GM06990 (cell line): ENCODE measurements at regions not wholly inside any gene's neighbourhood (a gene's known extent, or its start where the extent isn't known, plus 50 kb on each side); places are given as distances from the start of the nearest gene placed in this dataset.

Experiments used
- DNase-seq: peaks from one replicate; pipeline ENCODE4 v3.0.0-alpha.2; 2011; ENCODE audit not compliant: insufficient read length; ENCODE audit errors: extremely low read depth
- H3K27me3 ChIP-seq: replicated peaks from 2 replicates; pipeline ENCODE4 v1.6.0; 2011; ENCODE audit warnings: low read length; ENCODE audit not compliant: control insufficient read depth, insufficient read depth
- H3K36me3 ChIP-seq: 2 replicates; pipeline ENCODE4 v1.5.1; 2011; ENCODE audit warnings: low read length; ENCODE audit not compliant: control insufficient read depth, insufficient read depth
- H3K4me3 ChIP-seq: replicated peaks from 2 replicates; pipeline ENCODE4 v1.5.1; 2011; ENCODE audit warnings: low read depth, mild to moderate bottlenecking, control low read depth, low read length
- CTCF ChIP-seq: IDR thresholded peaks from 2 replicates; pipeline ENCODE4 v1.5.1; 2011; ENCODE audit warnings: low read length, control low read depth, mild to moderate bottlenecking, inconsistent platforms; ENCODE audit not compliant: insufficient read depth, poor library complexity, severe bottlenecking

DNA sequence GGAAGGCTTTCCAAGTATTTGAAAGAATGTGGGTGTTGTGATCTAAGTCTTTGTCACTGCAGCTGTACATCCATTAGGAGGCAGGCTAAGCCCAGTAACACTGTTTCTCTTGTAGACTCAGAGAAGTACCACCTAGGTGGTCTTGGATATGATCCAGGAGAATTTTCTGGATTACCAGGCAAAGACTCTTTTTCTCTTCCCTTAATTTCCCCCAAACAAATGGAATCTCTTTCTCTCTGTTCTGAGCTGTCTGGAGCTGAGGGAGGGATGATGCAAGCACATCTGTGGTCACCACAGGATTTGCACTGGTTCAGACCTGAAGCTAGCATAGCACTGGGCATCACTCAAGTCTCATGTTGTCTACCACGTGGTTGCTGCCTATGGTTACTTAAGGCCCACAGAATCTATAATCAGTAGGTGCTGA lies 227.6 kb downstream of the NECTIN3 start:
- H3K36me3 ChIP-seq = no peaks in the 10 kb centered on the region
- no peaks in the 10 kb centered on the region for H3K27me3 ChIP-seq
- TF ChIP-seq CTCF = peak; percentile 2
- no peak for DNase-seq
- H3K4me3 ChIP-seq = no peak overlapping the region

- no peak overlapping the region for H3K4me3 ChIP-seq
- TF ChIP-seq CTCF = no peak
- no peaks in the 10 kb centered on the region for H3K36me3 ChIP-seq
- DNase-seq = no peak
- H3K27me3 ChIP-seq = no peaks in the 10 kb centered on the region
Measured at GRCh38 chr3:111301238-111301798, 229.7 kb downstream of the NECTIN3 start.

DNA sequence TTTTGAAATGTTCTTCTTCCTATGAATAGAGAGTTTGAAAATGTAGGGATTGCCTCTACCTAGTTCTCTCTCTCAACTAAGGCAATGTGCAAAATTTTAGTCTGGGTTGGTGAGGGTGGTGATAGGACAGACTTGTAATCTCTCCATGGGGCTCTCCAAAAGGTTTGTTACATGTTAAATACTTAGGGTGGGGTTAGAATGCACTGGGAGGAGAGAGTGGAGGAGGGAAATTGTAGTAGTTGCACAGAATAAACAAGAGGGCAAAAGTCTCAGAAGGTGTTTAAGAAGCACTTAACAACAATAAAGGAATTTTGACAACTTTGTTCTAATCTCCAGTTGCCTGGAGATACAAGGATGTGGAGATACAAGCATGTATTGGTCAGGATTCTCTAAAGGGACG lies 230.4 kb downstream of the NECTIN3 start:
- DNase-seq = no peak
- no peak for TF ChIP-seq CTCF
- Histone ChIP-seq H3K27me3 (no peaks in the 10 kb centered on the region), H3K36me3 (no peaks in the 10 kb centered on the region), H3K4me3 (no peak overlapping the region)

GRCh38 chr3:111303760-111304159 lies 232.1 kb downstream of the NECTIN3 start:
- no peaks in the 10 kb centered on the region for H3K36me3 ChIP-seq
- no peak for DNase-seq
- no peaks in the 10 kb centered on the region for H3K27me3 ChIP-seq
- TF ChIP-seq CTCF = no peak
- H3K4me3 ChIP-seq = no peak overlapping the region

- no peaks in the 10 kb centered on the region for H3K36me3 ChIP-seq
- TF ChIP-seq CTCF = no peak
- no peaks in the 10 kb centered on the region for H3K27me3 ChIP-seq
- DNase-seq = no peak
- no peak overlapping the region for H3K4me3 ChIP-seq
Measured at GRCh38 chr3:111307676-111308075, 234.3 kb upstream of the CD96 start.

- DNase-seq = no peak
- H3K4me3 ChIP-seq = no peak overlapping the region
- no peak for TF ChIP-seq CTCF
- no peaks in the 10 kb centered on the region for H3K36me3 ChIP-seq
- H3K27me3 ChIP-seq = no peaks in the 10 kb centered on the region
Measured at GRCh38 chr3:111311126-111311525, 230.9 kb upstream of the CD96 start.
